ENCODE measurements at regions not wholly inside any gene's neighbourhood (a gene's known extent, or its start where the extent isn't known, plus 50 kb on each side); places are given as distances from the start of the nearest gene placed in this dataset.
"Not testable (repeated sequence)": the region's sequence is repeated elsewhere in the genome, so short reads cannot be mapped to it uniquely, and the experiment has no call there.

DNA sequence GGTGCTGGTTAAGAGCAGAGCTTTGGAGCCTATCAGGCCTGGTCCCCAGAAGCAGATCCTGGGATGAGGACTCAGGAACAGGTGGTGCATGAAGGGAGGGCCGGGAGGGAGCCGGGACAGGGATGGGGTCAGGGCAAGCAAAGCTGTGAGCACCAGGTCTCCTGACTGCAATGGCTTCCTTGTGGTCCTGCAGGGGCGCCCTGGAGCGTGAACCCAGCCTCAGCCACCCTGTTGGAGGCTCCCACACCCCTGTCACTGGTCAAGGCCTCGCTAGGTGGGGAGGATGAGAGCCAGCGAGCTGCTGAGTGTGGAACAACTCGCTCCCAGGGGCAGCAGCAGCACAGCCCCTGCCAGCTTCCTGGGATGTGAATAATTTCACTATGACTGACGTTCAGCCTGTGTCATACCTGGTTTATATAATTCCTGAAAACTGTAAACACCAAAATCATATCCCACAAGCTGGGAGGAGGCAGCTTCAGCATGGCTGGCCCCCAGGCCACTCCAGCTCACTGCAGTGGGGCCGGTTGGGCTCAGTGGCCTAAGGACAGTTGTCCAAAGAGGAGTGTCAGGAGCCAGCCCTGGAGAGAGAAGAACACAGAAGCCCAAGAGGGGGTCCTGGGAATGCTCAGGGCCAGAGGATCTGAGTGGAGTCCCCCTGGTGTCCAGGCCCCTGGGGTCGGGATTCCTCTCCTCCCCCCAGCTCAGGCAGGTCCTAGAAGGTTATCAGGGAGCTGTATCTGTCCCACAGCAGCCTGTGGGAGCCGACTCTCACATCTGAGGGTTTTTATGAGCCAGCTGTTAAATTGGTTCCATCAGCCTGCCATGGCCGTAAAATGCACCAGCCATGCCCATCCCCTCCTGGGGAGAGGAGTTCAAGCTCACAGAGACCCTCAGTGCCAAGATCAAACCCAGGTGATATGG, 272.9 kb downstream of the ADGRD1 start:
- H3K4me3 ChIP-seq (ENCODE audit: low read depth, low read length, poor library complexity, severe bottlenecking): no peak overlapping the region
- ChIA-PET POLR2A (ENCODE audit: low non-redundant PET) (no interaction called here), CTCF (no interaction called here)
- no peaks in the 10 kb centered on the region for H3K9me3 ChIP-seq (ENCODE audit: low read depth, low read length, poor library complexity, severe bottlenecking)
- no peak for DNase-seq (ENCODE audit: low spot score)
- no peaks in the 10 kb centered on the region for H3K27me3 ChIP-seq (replicated peaks; ENCODE audit: insufficient read depth, low read depth, low read length, poor library complexity)
- TF ChIP-seq, protein P1, sequence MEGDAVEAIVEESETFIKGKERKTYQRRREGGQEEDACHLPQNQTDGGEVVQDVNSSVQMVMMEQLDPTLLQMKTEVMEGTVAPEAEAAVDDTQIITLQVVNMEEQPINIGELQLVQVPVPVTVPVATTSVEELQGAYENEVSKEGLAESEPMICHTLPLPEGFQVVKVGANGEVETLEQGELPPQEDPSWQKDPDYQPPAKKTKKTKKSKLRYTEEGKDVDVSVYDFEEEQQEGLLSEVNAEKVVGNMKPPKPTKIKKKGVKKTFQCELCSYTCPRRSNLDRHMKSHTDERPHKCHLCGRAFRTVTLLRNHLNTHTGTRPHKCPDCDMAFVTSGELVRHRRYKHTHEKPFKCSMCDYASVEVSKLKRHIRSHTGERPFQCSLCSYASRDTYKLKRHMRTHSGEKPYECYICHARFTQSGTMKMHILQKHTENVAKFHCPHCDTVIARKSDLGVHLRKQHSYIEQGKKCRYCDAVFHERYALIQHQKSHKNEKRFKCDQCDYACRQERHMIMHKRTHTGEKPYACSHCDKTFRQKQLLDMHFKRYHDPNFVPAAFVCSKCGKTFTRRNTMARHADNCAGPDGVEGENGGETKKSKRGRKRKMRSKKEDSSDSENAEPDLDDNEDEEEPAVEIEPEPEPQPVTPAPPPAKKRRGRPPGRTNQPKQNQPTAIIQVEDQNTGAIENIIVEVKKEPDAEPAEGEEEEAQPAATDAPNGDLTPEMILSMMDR (conservative IDR thresholded peaks at IDR 0.05; ENCODE audit: low read depth, low read length): no peak
- TF ChIP-seq EZH2 (IDR thresholded peaks at IDR 0.05; ENCODE audit: borderline replicate concordance, low read depth, low read length, poor library complexity, severe bottlenecking): no peak
- intact Hi-C loops (cut with micrococcal nuclease; ENCODE audit: unreplicated experiment): no loop called here
- peaks cover 10% of the 10 kb centered on the region for H3K4me1 ChIP-seq (ENCODE audit: insufficient read depth, low read length, poor library complexity, severe bottlenecking)
- no peaks in the 10 kb centered on the region for H3K36me3 ChIP-seq (ENCODE audit: insufficient read depth, low read length, poor library complexity, severe bottlenecking)
- no TSS peak for BruUV-seq (replicated peaks)
- H3K27ac ChIP-seq (ENCODE audit: low read depth, low read length, poor library complexity, severe bottlenecking): no peak overlapping the region

DNA sequence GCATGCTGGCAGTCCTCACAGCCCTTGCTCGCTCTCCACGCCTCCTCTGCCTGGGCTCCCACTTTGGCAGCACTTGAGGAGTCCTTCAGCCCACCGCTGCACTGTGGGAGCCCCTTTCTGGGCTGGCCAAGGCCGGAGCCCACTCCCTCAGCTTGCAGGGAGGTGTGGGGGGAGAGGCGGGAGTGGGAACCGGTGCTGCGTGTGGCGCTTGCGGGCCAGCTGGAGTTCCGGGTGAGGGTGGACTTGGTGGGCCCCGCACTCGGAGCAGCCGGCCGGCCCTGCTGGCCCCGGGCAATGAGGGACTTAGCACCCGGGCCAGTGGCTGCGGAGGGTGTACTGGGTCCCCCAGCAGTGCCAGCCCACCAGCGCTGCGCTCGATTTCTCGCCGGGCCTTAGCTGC, 273.9 kb downstream of the ADGRD1 start:
- H3K4me1 ChIP-seq (ENCODE audit: insufficient read depth, low read length, poor library complexity, severe bottlenecking); intact Hi-C loops (cut with micrococcal nuclease; ENCODE audit: unreplicated experiment); H3K27ac ChIP-seq (ENCODE audit: low read depth, low read length, poor library complexity, severe bottlenecking); CTCF ChIA-PET; H3K27me3 ChIP-seq (replicated peaks; ENCODE audit: insufficient read depth, low read depth, low read length, poor library complexity); H3K36me3 ChIP-seq (ENCODE audit: insufficient read depth, low read length, poor library complexity, severe bottlenecking); POLR2A ChIA-PET (ENCODE audit: low non-redundant PET); H3K9me3 ChIP-seq (ENCODE audit: low read depth, low read length, poor library complexity, severe bottlenecking); BruUV-seq (replicated peaks); DNase-seq (ENCODE audit: low spot score); H3K4me3 ChIP-seq (ENCODE audit: low read depth, low read length, poor library complexity, severe bottlenecking): not testable (repeated sequence)

DNA sequence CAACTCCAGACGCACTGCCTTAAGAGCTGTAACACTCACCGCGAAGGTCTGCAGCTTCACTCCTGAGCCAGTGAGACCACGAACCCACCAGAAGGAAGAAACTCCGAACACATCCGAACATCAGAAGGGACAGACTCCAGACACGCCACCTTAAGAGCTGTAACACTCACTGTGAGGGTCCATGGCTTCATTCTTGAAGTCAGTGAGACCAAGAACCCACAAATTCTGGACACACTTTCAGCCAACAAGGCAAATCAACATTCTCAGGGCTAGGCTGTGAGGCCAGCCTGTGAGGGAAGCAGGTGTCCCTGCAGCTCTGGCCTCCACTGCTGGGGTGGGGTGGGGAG, 275.3 kb downstream of the ADGRD1 start:
- H3K9me3 ChIP-seq (ENCODE audit: low read depth, low read length, poor library complexity, severe bottlenecking); H3K4me3 ChIP-seq (ENCODE audit: low read depth, low read length, poor library complexity, severe bottlenecking); intact Hi-C loops (cut with micrococcal nuclease; ENCODE audit: unreplicated experiment); H3K36me3 ChIP-seq (ENCODE audit: insufficient read depth, low read length, poor library complexity, severe bottlenecking); POLR2A ChIA-PET (ENCODE audit: low non-redundant PET); H3K27ac ChIP-seq (ENCODE audit: low read depth, low read length, poor library complexity, severe bottlenecking); H3K4me1 ChIP-seq (ENCODE audit: insufficient read depth, low read length, poor library complexity, severe bottlenecking); BruUV-seq (replicated peaks); DNase-seq (ENCODE audit: low spot score); H3K27me3 ChIP-seq (replicated peaks; ENCODE audit: insufficient read depth, low read depth, low read length, poor library complexity): not testable (repeated sequence)
- CTCF ChIA-PET: interaction anchor here (0.6 kb wide), 1 partner anchor 16 kb away, joined by 4 read pairs; no protein-coding TSS in a partner anchor

DNA sequence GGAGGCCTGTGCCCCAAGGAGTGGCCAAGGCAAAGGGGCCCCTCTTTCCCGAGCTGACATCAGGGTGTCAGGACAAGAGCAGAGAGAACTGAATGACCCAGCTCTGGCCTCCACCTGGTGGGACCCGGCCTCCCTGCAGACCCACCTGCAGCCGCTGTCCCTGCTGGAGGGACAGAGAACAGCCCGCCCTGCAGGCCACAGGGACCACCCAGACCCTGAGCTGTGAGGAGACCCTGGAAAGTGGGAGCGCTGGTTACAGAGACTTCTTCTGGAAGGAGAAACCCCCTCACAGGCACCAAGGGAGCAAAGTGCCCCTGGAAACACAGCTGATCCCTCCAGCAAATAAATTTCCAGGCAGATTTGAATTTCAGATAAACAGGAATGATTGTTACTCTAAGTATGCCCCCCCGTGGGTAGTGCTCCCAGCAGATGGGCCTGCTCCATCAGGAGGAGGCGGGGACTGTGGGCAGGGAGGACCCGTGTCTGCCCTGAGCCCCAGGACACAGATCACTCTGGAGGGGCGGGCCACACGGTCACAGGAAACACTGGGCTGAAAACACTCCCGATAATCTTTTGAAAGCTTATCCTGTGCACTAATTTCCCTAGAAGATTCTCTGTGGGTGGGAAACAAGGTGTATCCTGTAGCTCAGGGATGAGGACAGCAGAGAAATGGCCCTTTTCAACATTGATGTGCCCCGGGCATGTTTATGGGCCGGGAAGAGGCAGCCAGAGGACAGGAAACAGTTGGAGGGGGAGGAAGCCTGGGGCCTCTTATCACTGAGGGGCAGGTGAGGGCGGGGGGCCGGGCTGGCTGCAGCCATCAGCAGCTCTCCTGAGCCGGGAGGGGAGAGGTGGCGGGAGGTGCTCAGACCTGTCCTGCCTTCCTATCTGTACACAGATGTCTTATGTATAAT, 276.0 kb downstream of the ADGRD1 start:
- Histone ChIP-seq H3K36me3 (ENCODE audit: insufficient read depth, low read length, poor library complexity, severe bottlenecking) (no peaks in the 10 kb centered on the region), H3K9me3 (ENCODE audit: low read depth, low read length, poor library complexity, severe bottlenecking) (no peaks in the 10 kb centered on the region), H3K4me1 (ENCODE audit: insufficient read depth, low read length, poor library complexity, severe bottlenecking) (no peaks in the 10 kb centered on the region), H3K27ac (ENCODE audit: low read depth, low read length, poor library complexity, severe bottlenecking) (no peak overlapping the region), H3K27me3 (replicated peaks; ENCODE audit: insufficient read depth, low read depth, low read length, poor library complexity) (no peaks in the 10 kb centered on the region), H3K4me3 (ENCODE audit: low read depth, low read length, poor library complexity, severe bottlenecking) (no peak overlapping the region)
- ChIA-PET POLR2A (ENCODE audit: low non-redundant PET) (no interaction called here), CTCF (interaction anchor here (0.6 kb wide), 1 partner anchor 17 kb away, joined by 4 read pairs; no protein-coding TSS in a partner anchor)
- intact Hi-C loops (cut with micrococcal nuclease; ENCODE audit: unreplicated experiment): no loop called here
- DNase-seq (ENCODE audit: low spot score): no peak
- BruUV-seq (replicated peaks): no TSS peak
- TF ChIP-seq, protein P1 (conservative IDR thresholded peaks at IDR 0.05; ENCODE audit: low read depth, low read length): no peak
- TF ChIP-seq EZH2 (IDR thresholded peaks at IDR 0.05; ENCODE audit: borderline replicate concordance, low read depth, low read length, poor library complexity, severe bottlenecking): no peak
